B cell (primary cell): ENCODE measurements at regions not wholly inside any gene's neighbourhood (a gene's known extent, or its start where the extent isn't known, plus 50 kb on each side); places are given as distances from the start of the nearest gene placed in this dataset.

ENCODE experiments used
- ATAC-seq: fragments of 200-7000 bp; cut with Tn5 transposase; one replicate; pipeline ENCODE4 v1.10.0; 2021; ENCODE audit warnings: low read depth, mild to moderate bottlenecking, moderate number of reproducible peaks, moderate library complexity
- CTCF ChIA-PET: fragments of 350-600 bp; sonication (Branson Sonifier 250); formaldehyde crosslinking; loops from one replicate; lab custom pipeline; 2021; ENCODE audit warnings: antibody characterized with exemption, inconsistent platforms; lab: Charles Lee
- POLR2A ChIA-PET: fragments of 350-600 bp; sonication (Branson Sonifier 250); formaldehyde crosslinking; loops from one replicate; lab custom pipeline; 2021; ENCODE audit warnings: antibody characterized with exemption; lab: Charles Lee
- DNase-seq: peaks from one replicate; pipeline ENCODE4 v3.0.0; 2013
- H2AFZ ChIP-seq: 2 replicates; pipeline ENCODE4 v1.6.1; 2012; ENCODE audit warnings: mild to moderate bottlenecking, low read depth, low read length; ENCODE audit not compliant: insufficient read depth, poor library complexity, severe bottlenecking
- H3K27ac ChIP-seq, 2 donors: 1 replicate in 1 of 2; 2 replicates in 1 of 2; pipeline ENCODE4 v1.5.1; 2012 to 2013; ENCODE audit warnings: low read length in 2 of 2, mild to moderate bottlenecking in 2 of 2, moderate library complexity in 1 of 2
- H3K27me3 ChIP-seq, 4 experiments: fragments of 200-600 bp in 1 of 4; sonication (generic) in 1 of 4; replicated peaks in 1 of 4; 1 replicate in 2 of 4; 2 replicates in 2 of 4; pipeline versions ENCODE4 v1.6.1 to v1.7.0; 2013 to 2016; ENCODE audit warnings: low read length in 3 of 4, mild to moderate bottlenecking in 2 of 4, mixed read lengths in 1 of 4, moderate library complexity in 1 of 4; ENCODE audit not compliant: insufficient read depth in 4 of 4, control insufficient read depth in 3 of 4; ENCODE audit errors: control extremely low read depth in 1 of 4
- H3K36me3 ChIP-seq, 2 experiments: replicated peaks in 1 of 2; 1 replicate in 1 of 2; 2 replicates in 1 of 2; pipeline versions ENCODE4 v1.6.1 to v1.7.1; 2013; ENCODE audit warnings: low read length in 1 of 2; ENCODE audit not compliant: insufficient read depth in 2 of 2, control insufficient read depth in 1 of 2; ENCODE audit errors: control extremely low read depth in 1 of 2, extremely low read depth in 1 of 2
- H3K4me1 ChIP-seq, 2 donors: fragments of 200-600 bp in 1 of 2; sonication (generic) in 1 of 2; 1 replicate in 1 of 2; 2 replicates in 1 of 2; pipeline versions ENCODE4 v1.5.1 to v1.6.1; 2013 to 2017; ENCODE audit warnings: low read length in 2 of 2; ENCODE audit not compliant: control insufficient read depth in 2 of 2, insufficient read depth in 2 of 2
- H3K4me2 ChIP-seq: replicated peaks from 2 replicates; pipeline ENCODE3; 2012; ENCODE audit warnings: mild to moderate bottlenecking, low read depth, low read length; ENCODE audit not compliant: poor library complexity, severe bottlenecking
- H3K4me3 ChIP-seq, 5 experiments: fragments of 200-600 bp in 1 of 5; sonication (generic) in 1 of 5; 1 replicate in 3 of 5; 2 replicates in 2 of 5; pipeline versions ENCODE4 v1.5.1 to v1.7.0; 2011 to 2016; ENCODE audit warnings: low read length in 4 of 5, mild to moderate bottlenecking in 4 of 5, low read depth in 2 of 5, control low read depth in 1 of 5, moderate library complexity in 1 of 5; ENCODE audit not compliant: insufficient read depth in 1 of 5; ENCODE audit errors: control extremely low read depth in 1 of 5, extremely low read depth in 1 of 5
- H3K79me2 ChIP-seq: fragments of 200-600 bp; sonication (generic); one replicate; pipeline ENCODE4 v1.6.0; 2016; ENCODE audit warnings: low read length; ENCODE audit not compliant: control insufficient read depth, insufficient read depth
- H3K9ac ChIP-seq: fragments of 200-600 bp; sonication (generic); 2 replicates; pipeline ENCODE4 v1.6.1; 2017; ENCODE audit warnings: mild to moderate bottlenecking, low read length, moderate library complexity
- H3K9me3 ChIP-seq, 3 donors: one replicate each; pipeline versions ENCODE4 v1.6.1 to v1.7.1; 2013; ENCODE audit warnings: low read length in 2 of 3; ENCODE audit not compliant: control insufficient read depth in 2 of 3, insufficient read depth in 1 of 3; ENCODE audit errors: control extremely low read depth in 1 of 3
- H4K20me1 ChIP-seq: 2 replicates; pipeline ENCODE4 v1.6.0; 2012; ENCODE audit warnings: mild to moderate bottlenecking, low read length; ENCODE audit not compliant: insufficient read depth, control insufficient read depth, poor library complexity, severe bottlenecking
- H3K27ac Mint-ChIP-seq: one replicate; pipeline ENCODE4 v1.8.0; 2021; ENCODE audit warnings: mixed read lengths
- H3K27me3 Mint-ChIP-seq: one replicate; pipeline ENCODE4 v1.8.0; 2021; ENCODE audit warnings: mixed read lengths
- H3K4me1 Mint-ChIP-seq: one replicate; pipeline ENCODE4 v1.8.0; 2021; ENCODE audit warnings: mixed read lengths
- H3K4me3 Mint-ChIP-seq: one replicate; pipeline ENCODE4 v1.8.0; 2021; ENCODE audit warnings: mixed read lengths
- H3K9me3 Mint-ChIP-seq: one replicate; pipeline ENCODE4 v1.8.0; 2022; ENCODE audit warnings: mixed read lengths; ENCODE audit not compliant: insufficient read depth
- CTCF ChIP-seq: fragments of 200-600 bp; IDR thresholded peaks from one replicate; pipeline ENCODE4 v1.8.0; 2022; ENCODE audit warnings: antibody characterized with exemption, mild to moderate bottlenecking
- EZH2 ChIP-seq: IDR thresholded peaks from 2 replicates; pipeline ENCODE4 v1.6.1; 2012; ENCODE audit warnings: borderline replicate concordance, low read depth, mild to moderate bottlenecking, moderate library complexity, low read length; ENCODE audit not compliant: insufficient read depth, poor library complexity, severe bottlenecking
- WGBS: methylation state at CpG from one replicate; pipeline ENCODE4 v1.1.5; 2013; ENCODE audit warnings: missing lambda C conversion rate; ENCODE audit not compliant: insufficient coverage; 5-methylcytosine and 5-hydroxymethylcytosine counted together
- intact Hi-C: fragments of 100-400 bp; cut with micrococcal nuclease; formaldehyde crosslinking; loops from one replicate; pipeline ENCODE4 v1.10.0; 2022

GRCh38 chr15:95606551-95606950 lies 723.9 kb upstream of the NR2F2 start:
- ATAC-seq (no peak), DNase-seq (no peak)
- Histone ChIP-seq H4K20me1 (no peaks in the 10 kb centered on the region), H3K4me2 (no peak overlapping the region), H3K4me3 (no peak overlapping the region), H3K27me3 (no peaks in the 10 kb centered on the region), H3K9me3 (no peaks in the 10 kb centered on the region), H2AFZ (no peak overlapping the region), H3K79me2 (no peaks in the 10 kb centered on the region), H3K36me3 (no peaks in the 10 kb centered on the region), H3K9ac (no peak overlapping the region), H3K4me1 (no peaks in the 10 kb centered on the region), H3K27ac (no peak overlapping the region)
- no peak overlapping the region for H3K4me3 Mint-ChIP-seq
- POLR2A ChIA-PET = no interaction called here
- no peak overlapping the region for H3K27ac Mint-ChIP-seq
- CTCF ChIA-PET = no interaction called here
- intact Hi-C loops = no loop called here
- H3K4me1 Mint-ChIP-seq = no peaks in the 10 kb centered on the region
- TF ChIP-seq CTCF = no peak
- TF ChIP-seq EZH2 = no peak
- H3K27me3 Mint-ChIP-seq = no peaks in the 10 kb centered on the region
- no CpG with 5 or more reads among the region's 2 CpGs for WGBS
- no peaks in the 10 kb centered on the region for H3K9me3 Mint-ChIP-seq

GRCh38 chr15:95608371-95608770 lies 722.1 kb upstream of the NR2F2 start:
- Histone ChIP-seq H3K27ac (no peak overlapping the region), H2AFZ (no peak overlapping the region), H3K9me3 (no peaks in the 10 kb centered on the region), H3K4me3 (no peak overlapping the region), H3K4me2 (no peak overlapping the region), H3K36me3 (no peaks in the 10 kb centered on the region), H3K9ac (no peak overlapping the region), H3K27me3 (no peaks in the 10 kb centered on the region), H4K20me1 (no peaks in the 10 kb centered on the region), H3K4me1 (no peaks in the 10 kb centered on the region), H3K79me2 (no peaks in the 10 kb centered on the region)
- DNase-seq (no peak), ATAC-seq (no peak)
- Mint-ChIP-seq H3K9me3 (no peaks in the 10 kb centered on the region), H3K27ac (no peak overlapping the region), H3K4me3 (no peak overlapping the region), H3K4me1 (no peaks in the 10 kb centered on the region), H3K27me3 (no peaks in the 10 kb centered on the region)
- no CpG with 5 or more reads among the region's 4 CpGs for WGBS
- ChIA-PET CTCF (no interaction called here), POLR2A (no interaction called here)
- intact Hi-C loops = no loop called here
- no peak for TF ChIP-seq EZH2
